ENCODE measurements at regions not wholly inside any gene's neighbourhood (a gene's known extent, or its start where the extent isn't known, plus 50 kb on each side); places are given as distances from the start of the nearest gene placed in this dataset.

GRCh38 chr18:70973626-70974025, 684.8 kb downstream of the SOCS6 start:
- 100% methylated on average over 2 of the region's 5 CpGs for WGBS (ENCODE audit: insufficient coverage)
- no peaks in the 10 kb centered on the region for H3K36me3 ChIP-seq (ENCODE audit: control insufficient read depth in 4 of 4, insufficient read depth in 4 of 4, low read length in 3 of 4)
- no peaks in the 10 kb centered on the region for H3K27me3 ChIP-seq (replicated peaks in 2 of 5; ENCODE audit: control insufficient read depth in 4 of 5, insufficient read depth in 5 of 5, low read length in 4 of 5)
- H3K27ac ChIP-seq (ENCODE audit: insufficient read depth in 1 of 2, low read depth in 1 of 2, low read length in 2 of 2, poor library complexity in 1 of 2, severe bottlenecking in 2 of 2): no peak overlapping the region
- ChIA-PET CTCF (interaction anchor here (0.6 kb wide), 1 partner anchor 457 kb away, joined by 3 read pairs; no protein-coding TSS in a partner anchor), POLR2A (no interaction called here)
- no peaks in the 10 kb centered on the region for H3K4me1 ChIP-seq (ENCODE audit: control extremely low read depth in 1 of 4, control insufficient read depth in 4 of 4, insufficient read depth in 4 of 4, low read length in 3 of 4)
- no peak overlapping the region for H3K4me3 ChIP-seq (ENCODE audit: control insufficient read depth in 1 of 7, extremely low read depth in 1 of 7, insufficient read depth in 4 of 7, low read depth in 2 of 7, low read length in 6 of 7)
- DNase-seq: no peak
- H3K9me3 ChIP-seq (ENCODE audit: control extremely low read depth in 1 of 5, control insufficient read depth in 4 of 5, insufficient read depth in 2 of 5, low read depth in 1 of 5, low read length in 4 of 5): no peaks in the 10 kb centered on the region

GRCh38 chr18:70966419-70966818, 677.6 kb downstream of the SOCS6 start:
- peaks cover 0 to 2% (median 0%) of the 10 kb centered on the region in 5 experiments for H3K27me3 ChIP-seq (replicated peaks in 2 of 5; ENCODE audit: control insufficient read depth in 4 of 5, insufficient read depth in 5 of 5, low read length in 4 of 5)
- no peaks in the 10 kb centered on the region for H3K4me1 ChIP-seq (ENCODE audit: control extremely low read depth in 1 of 4, control insufficient read depth in 4 of 4, insufficient read depth in 4 of 4, low read length in 3 of 4)
- ChIA-PET POLR2A (no interaction called here), CTCF (interaction anchor here (0.6 kb wide), 1 partner anchor 32 kb away, joined by 3 read pairs; no protein-coding TSS in a partner anchor)
- H3K27ac ChIP-seq (ENCODE audit: insufficient read depth in 1 of 2, low read depth in 1 of 2, low read length in 2 of 2, poor library complexity in 1 of 2, severe bottlenecking in 2 of 2): no peak overlapping the region
- no peak overlapping the region for H3K4me3 ChIP-seq (ENCODE audit: control insufficient read depth in 1 of 7, extremely low read depth in 1 of 7, insufficient read depth in 4 of 7, low read depth in 2 of 7, low read length in 6 of 7)
- H3K9me3 ChIP-seq (ENCODE audit: control extremely low read depth in 1 of 5, control insufficient read depth in 4 of 5, insufficient read depth in 2 of 5, low read depth in 1 of 5, low read length in 4 of 5): no peaks in the 10 kb centered on the region
- WGBS (ENCODE audit: insufficient coverage): 100% methylated on average over 2 of the region's 3 CpGs
- H3K36me3 ChIP-seq (ENCODE audit: control insufficient read depth in 4 of 4, insufficient read depth in 4 of 4, low read length in 3 of 4): no peaks in the 10 kb centered on the region
- DNase-seq: no peak

GRCh38 chr18:70961939-70962338, 673.1 kb downstream of the SOCS6 start:
- ChIA-PET POLR2A (no interaction called here), CTCF (no interaction called here)
- WGBS (ENCODE audit: insufficient coverage): 100% methylated on average over 2 of the region's 3 CpGs
- Histone ChIP-seq H3K9me3 (ENCODE audit: control extremely low read depth in 1 of 5, control insufficient read depth in 4 of 5, insufficient read depth in 2 of 5, low read depth in 1 of 5, low read length in 4 of 5) (peaks cover 0 to 2% (median 0%) of the 10 kb centered on the region in 5 experiments), H3K36me3 (ENCODE audit: control insufficient read depth in 4 of 4, insufficient read depth in 4 of 4, low read length in 3 of 4) (no peaks in the 10 kb centered on the region), H3K4me3 (ENCODE audit: control insufficient read depth in 1 of 7, extremely low read depth in 1 of 7, insufficient read depth in 4 of 7, low read depth in 2 of 7, low read length in 6 of 7) (no peak overlapping the region), H3K4me1 (ENCODE audit: control extremely low read depth in 1 of 4, control insufficient read depth in 4 of 4, insufficient read depth in 4 of 4, low read length in 3 of 4) (no peaks in the 10 kb centered on the region), H3K27ac (ENCODE audit: insufficient read depth in 1 of 2, low read depth in 1 of 2, low read length in 2 of 2, poor library complexity in 1 of 2, severe bottlenecking in 2 of 2) (no peak overlapping the region), H3K27me3 (replicated peaks in 2 of 5; ENCODE audit: control insufficient read depth in 4 of 5, insufficient read depth in 5 of 5, low read length in 4 of 5) (peaks cover 0 to 2% (median 0%) of the 10 kb centered on the region in 5 experiments)
- DNase-seq: no peak

GRCh38 chr18:70956554-70956953, 667.7 kb downstream of the SOCS6 start:
- no peak overlapping the region for H3K4me3 ChIP-seq (ENCODE audit: control insufficient read depth in 1 of 7, extremely low read depth in 1 of 7, insufficient read depth in 4 of 7, low read depth in 2 of 7, low read length in 6 of 7)
- no peak for DNase-seq
- H3K27ac ChIP-seq (ENCODE audit: insufficient read depth in 1 of 2, low read depth in 1 of 2, low read length in 2 of 2, poor library complexity in 1 of 2, severe bottlenecking in 2 of 2): no peak overlapping the region
- H3K9me3 ChIP-seq (ENCODE audit: control extremely low read depth in 1 of 5, control insufficient read depth in 4 of 5, insufficient read depth in 2 of 5, low read depth in 1 of 5, low read length in 4 of 5): peaks cover 0 to 2% (median 0%) of the 10 kb centered on the region in 5 experiments
- POLR2A ChIA-PET: no interaction called here
- H3K27me3 ChIP-seq (replicated peaks in 2 of 5; ENCODE audit: control insufficient read depth in 4 of 5, insufficient read depth in 5 of 5, low read length in 4 of 5): no peaks in the 10 kb centered on the region
- WGBS (ENCODE audit: insufficient coverage): 92% methylated on average over 5 of the region's 6 CpGs
- H3K4me1 ChIP-seq (ENCODE audit: control extremely low read depth in 1 of 4, control insufficient read depth in 4 of 4, insufficient read depth in 4 of 4, low read length in 3 of 4): no peaks in the 10 kb centered on the region
- no peaks in the 10 kb centered on the region for H3K36me3 ChIP-seq (ENCODE audit: control insufficient read depth in 4 of 4, insufficient read depth in 4 of 4, low read length in 3 of 4)
- CTCF ChIA-PET: no interaction called here

GRCh38 chr18:70936160-70936559, 647.3 kb downstream of the SOCS6 start:
- H3K27ac ChIP-seq (ENCODE audit: insufficient read depth in 1 of 2, low read depth in 1 of 2, low read length in 2 of 2, poor library complexity in 1 of 2, severe bottlenecking in 2 of 2): no peak overlapping the region
- H3K4me3 ChIP-seq (ENCODE audit: control insufficient read depth in 1 of 7, extremely low read depth in 1 of 7, insufficient read depth in 4 of 7, low read depth in 2 of 7, low read length in 6 of 7): no peak overlapping the region
- no peaks in the 10 kb centered on the region for H3K9me3 ChIP-seq (ENCODE audit: control extremely low read depth in 1 of 5, control insufficient read depth in 4 of 5, insufficient read depth in 2 of 5, low read depth in 1 of 5, low read length in 4 of 5)
- WGBS (ENCODE audit: insufficient coverage): 77% methylated on average over 5 of the region's 8 CpGs
- H3K27me3 ChIP-seq (replicated peaks in 2 of 5; ENCODE audit: control insufficient read depth in 4 of 5, insufficient read depth in 5 of 5, low read length in 4 of 5): no peaks in the 10 kb centered on the region
- H3K36me3 ChIP-seq (ENCODE audit: control insufficient read depth in 4 of 4, insufficient read depth in 4 of 4, low read length in 3 of 4): no peaks in the 10 kb centered on the region
- ChIA-PET CTCF (no interaction called here), POLR2A (no interaction called here)
- DNase-seq: no peak
- H3K4me1 ChIP-seq (ENCODE audit: control extremely low read depth in 1 of 4, control insufficient read depth in 4 of 4, insufficient read depth in 4 of 4, low read length in 3 of 4): no peaks in the 10 kb centered on the region

- WGBS (ENCODE audit: insufficient coverage): 71% methylated on average over 3 of the region's 7 CpGs
- no peaks in the 10 kb centered on the region for H3K27me3 ChIP-seq (replicated peaks in 2 of 5; ENCODE audit: control insufficient read depth in 4 of 5, insufficient read depth in 5 of 5, low read length in 4 of 5)
- H3K27ac ChIP-seq (ENCODE audit: insufficient read depth in 1 of 2, low read depth in 1 of 2, low read length in 2 of 2, poor library complexity in 1 of 2, severe bottlenecking in 2 of 2): no peak overlapping the region
- no peaks in the 10 kb centered on the region for H3K36me3 ChIP-seq (ENCODE audit: control insufficient read depth in 4 of 4, insufficient read depth in 4 of 4, low read length in 3 of 4)
- no peak overlapping the region for H3K4me3 ChIP-seq (ENCODE audit: control insufficient read depth in 1 of 7, extremely low read depth in 1 of 7, insufficient read depth in 4 of 7, low read depth in 2 of 7, low read length in 6 of 7)
- peak; percentile 14 to 30 (median 29) for DNase-seq
- POLR2A ChIA-PET: no interaction called here
- no peaks in the 10 kb centered on the region for H3K9me3 ChIP-seq (ENCODE audit: control extremely low read depth in 1 of 5, control insufficient read depth in 4 of 5, insufficient read depth in 2 of 5, low read depth in 1 of 5, low read length in 4 of 5)
- H3K4me1 ChIP-seq (ENCODE audit: control extremely low read depth in 1 of 4, control insufficient read depth in 4 of 4, insufficient read depth in 4 of 4, low read length in 3 of 4): no peaks in the 10 kb centered on the region
- CTCF ChIA-PET: interaction anchor here (0.6 to 0.8 kb wide), 3 partner anchors 44 to 751 kb away, joined by 3 to 4 read pairs (median 4); no protein-coding TSS in a partner anchor
Measured at GRCh38 chr18:70931942-70932814, 643.3 kb downstream of the SOCS6 start.

- Histone ChIP-seq H3K36me3 (ENCODE audit: control insufficient read depth in 4 of 4, insufficient read depth in 4 of 4, low read length in 3 of 4) (no peaks in the 10 kb centered on the region), H3K9me3 (ENCODE audit: control extremely low read depth in 1 of 5, control insufficient read depth in 4 of 5, insufficient read depth in 2 of 5, low read depth in 1 of 5, low read length in 4 of 5) (peaks cover 0 to 3% (median 0%) of the 10 kb centered on the region in 5 experiments), H3K27me3 (replicated peaks in 2 of 5; ENCODE audit: control insufficient read depth in 4 of 5, insufficient read depth in 5 of 5, low read length in 4 of 5) (no peaks in the 10 kb centered on the region), H3K27ac (ENCODE audit: insufficient read depth in 1 of 2, low read depth in 1 of 2, low read length in 2 of 2, poor library complexity in 1 of 2, severe bottlenecking in 2 of 2) (no peak overlapping the region), H3K4me3 (ENCODE audit: control insufficient read depth in 1 of 7, extremely low read depth in 1 of 7, insufficient read depth in 4 of 7, low read depth in 2 of 7, low read length in 6 of 7) (no peak overlapping the region), H3K4me1 (ENCODE audit: control extremely low read depth in 1 of 4, control insufficient read depth in 4 of 4, insufficient read depth in 4 of 4, low read length in 3 of 4) (no peaks in the 10 kb centered on the region)
- CTCF ChIA-PET: no interaction called here
- WGBS (ENCODE audit: insufficient coverage): 100% methylated on average over 2 of the region's 4 CpGs
- no peak for DNase-seq
- POLR2A ChIA-PET: no interaction called here
Measured at GRCh38 chr18:70920840-70921374, 632.1 kb downstream of the SOCS6 start.
